ENCODE measurements at regions not wholly inside any gene's neighbourhood (a gene's known extent, or its start where the extent isn't known, plus 50 kb on each side); places are given as distances from the start of the nearest gene placed in this dataset.

- TF ChIP-seq EZH2 (IDR thresholded peaks at IDR 0.05) (no peak), POLR2AphosphoS5 (IDR thresholded peaks at IDR 0.05; ENCODE audit: borderline replicate concordance, low read depth, low read length) (no peak)
Measured at GRCh38 chr1:187853505-187853904, 1024.8 kb downstream of the PLA2G4A start.

Measured in SK-N-MC (cell line).